AG08396 (cell line): ENCODE measurements at regions not wholly inside any gene's neighbourhood (a gene's known extent, or its start where the extent isn't known, plus 50 kb on each side); places are given as distances from the start of the nearest gene placed in this dataset.

Experiments used
- DNase-seq: peaks from one replicate; pipeline ENCODE4 v3.0.0; 2012; ENCODE audit warnings: low spot score, mixed read lengths

GRCh38 chr2:52936029-52936428, 831.6 kb upstream of the CHAC2 start:
- no peak for DNase-seq

- no peak for DNase-seq
Observed at GRCh38 chr2:52934920-52935640, 832.5 kb upstream of the CHAC2 start.

- peak; percentile 1 for DNase-seq
Observed at GRCh38 chr2:52934323-52934898, 833.2 kb upstream of the CHAC2 start.

GRCh38 chr2:52933878-52934277, 833.7 kb upstream of the CHAC2 start:
- no peak for DNase-seq

- no peak for DNase-seq
Observed at GRCh38 chr2:52931660-52932059, 835.9 kb upstream of the CHAC2 start.

- DNase-seq, result no peak
Observed at GRCh38 chr2:52929412-52929811, 838.2 kb upstream of the CHAC2 start.

GRCh38 chr2:52919673-52920072, 847.9 kb upstream of the CHAC2 start:
- no peak for DNase-seq

- no peak for DNase-seq
Observed at GRCh38 chr2:52918551-52918950, 849.1 kb upstream of the CHAC2 start.

GRCh38 chr2:52916981-52917380, 850.6 kb upstream of the CHAC2 start:
- DNase-seq, result no peak

- no peak for DNase-seq
Observed at GRCh38 chr2:52904355-52904891, 863.2 kb upstream of the CHAC2 start.

- no peak for DNase-seq
Observed at GRCh38 chr2:52897511-52898044, 870.0 kb upstream of the CHAC2 start.

GRCh38 chr2:52895726-52896340, 871.8 kb upstream of the CHAC2 start:
- DNase-seq, result no peak

GRCh38 chr2:52886556-52886955, 881.0 kb upstream of the CHAC2 start:
- no peak for DNase-seq

GRCh38 chr2:52884761-52885352, 882.7 kb upstream of the CHAC2 start:
- no peak for DNase-seq

GRCh38 chr2:52882974-52883373, 884.6 kb upstream of the CHAC2 start:
- DNase-seq, result no peak

GRCh38 chr2:52881606-52882005, 886.0 kb upstream of the CHAC2 start:
- no peak for DNase-seq

- DNase-seq, result no peak
Observed at GRCh38 chr2:52880872-52881271, 886.7 kb upstream of the CHAC2 start.

GRCh38 chr2:52879561-52879960, 888.0 kb upstream of the CHAC2 start:
- no peak for DNase-seq

GRCh38 chr2:52877703-52878102, 889.9 kb upstream of the CHAC2 start:
- DNase-seq, result no peak

GRCh38 chr2:52874466-52875106, 893.0 kb upstream of the CHAC2 start:
- no peak for DNase-seq

- DNase-seq, result no peak
Observed at GRCh38 chr2:52862801-52863200, 904.8 kb upstream of the CHAC2 start.

GRCh38 chr2:52861596-52861995, 906.0 kb upstream of the CHAC2 start:
- no peak for DNase-seq
